Upper lobe of left lung (tissue), 4 donors: ENCODE measurements at regions not wholly inside any gene's neighbourhood (a gene's known extent, or its start where the extent isn't known, plus 50 kb on each side); places are given as distances from the start of the nearest gene placed in this dataset.

ENCODE experiments used
- CTCF ChIP-seq, 6 experiments: fragments of 450-650 bp in 4 of 6; fragments of 200-600 bp in 2 of 6; sonication (generic) in 2 of 6; IDR thresholded peaks; one replicate each; pipeline ENCODE4 v1.5.1; 2016 to 2019; ENCODE audit warnings: antibody characterized with exemption in 6 of 6
- POLR2A ChIP-seq, 4 donors: fragments of 450-650 bp; IDR thresholded peaks; one replicate each; pipeline ENCODE4 v1.5.1; 2016 to 2017; ENCODE audit warnings: antibody characterized with exemption in 4 of 4, mild to moderate bottlenecking in 2 of 4
- POLR2AphosphoS5 ChIP-seq, 2 donors: sonication (generic); formaldehyde crosslinking; IDR thresholded peaks; one replicate each; pipeline ENCODE4 v1.5.1; 2017; ENCODE audit warnings: antibody characterized with exemption in 2 of 2

DNA sequence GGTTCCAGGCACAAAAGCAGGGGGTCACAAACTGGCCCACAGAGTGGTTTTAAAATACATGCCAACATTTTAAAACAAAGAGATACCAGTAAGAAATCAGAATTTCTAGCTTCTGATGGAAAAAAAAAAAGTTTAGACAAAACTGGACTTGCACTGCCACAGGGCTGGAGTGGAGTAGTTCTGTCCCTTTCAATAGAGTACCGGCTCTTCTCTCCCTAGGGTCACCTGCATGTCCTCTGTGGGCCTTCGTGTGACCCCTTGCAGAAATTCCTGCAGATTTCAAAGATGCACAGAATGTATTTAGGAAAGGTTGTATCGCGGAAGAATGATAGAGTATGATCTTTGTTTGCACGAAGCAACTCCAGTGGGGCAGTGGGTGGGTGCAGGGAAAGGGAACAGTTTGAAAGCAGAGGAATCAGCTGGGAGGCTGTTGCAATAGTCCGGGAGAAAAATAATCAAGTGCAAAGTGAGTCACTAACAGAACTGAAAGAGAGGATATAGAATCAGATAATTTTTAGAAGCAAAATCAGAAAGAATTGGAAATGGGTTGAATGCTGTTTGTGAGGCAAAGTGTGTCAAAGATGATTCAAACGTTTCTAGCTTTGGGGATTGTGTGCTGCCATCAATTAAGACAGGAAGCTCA, 97.3 kb upstream of the STXBP5 start:
- TF ChIP-seq CTCF (IDR thresholded peaks at IDR 0.05) (no peak), POLR2A (IDR thresholded peaks at IDR 0.05) (no peak), POLR2AphosphoS5 (IDR thresholded peaks at IDR 0.05) (no peak)
